ENCODE measurements at regions not wholly inside any gene's neighbourhood (a gene's known extent, or its start where the extent isn't known, plus 50 kb on each side); places are given as distances from the start of the nearest gene placed in this dataset.

DNA sequence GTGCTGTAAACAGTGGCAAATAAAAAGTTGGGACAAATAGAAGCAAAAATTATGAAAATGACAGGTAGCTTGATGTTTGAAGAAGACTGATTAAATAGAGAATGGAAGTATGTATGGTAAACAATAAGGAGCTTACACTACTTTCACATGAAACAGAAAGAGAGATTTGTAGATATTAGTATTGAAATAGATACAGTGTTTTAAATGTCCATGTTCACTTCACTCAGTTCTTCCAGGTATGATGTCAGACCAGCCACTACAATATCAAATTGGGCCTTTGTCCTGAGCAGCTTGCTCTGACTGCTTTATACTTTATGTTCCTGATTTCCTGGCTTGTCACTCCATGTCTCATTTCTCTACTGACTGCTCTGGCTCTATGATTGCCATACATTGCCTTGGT lies 107.5 kb downstream of the CENPW start:
- TF ChIP-seq, protein P1, sequence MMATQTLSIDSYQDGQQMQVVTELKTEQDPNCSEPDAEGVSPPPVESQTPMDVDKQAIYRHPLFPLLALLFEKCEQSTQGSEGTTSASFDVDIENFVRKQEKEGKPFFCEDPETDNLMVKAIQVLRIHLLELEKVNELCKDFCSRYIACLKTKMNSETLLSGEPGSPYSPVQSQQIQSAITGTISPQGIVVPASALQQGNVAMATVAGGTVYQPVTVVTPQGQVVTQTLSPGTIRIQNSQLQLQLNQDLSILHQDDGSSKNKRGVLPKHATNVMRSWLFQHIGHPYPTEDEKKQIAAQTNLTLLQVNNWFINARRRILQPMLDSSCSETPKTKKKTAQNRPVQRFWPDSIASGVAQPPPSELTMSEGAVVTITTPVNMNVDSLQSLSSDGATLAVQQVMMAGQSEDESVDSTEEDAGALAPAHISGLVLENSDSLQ (IDR thresholded peaks at IDR 0.05), result no peak
- TF ChIP-seq ARNT (IDR thresholded peaks at IDR 0.05), result no peak

All from HEK293T (cell line).